GM21447 (cell line): ENCODE measurements at regions not wholly inside any gene's neighbourhood (a gene's known extent, or its start where the extent isn't known, plus 50 kb on each side); places are given as distances from the start of the nearest gene placed in this dataset.
"Not testable (repeated sequence)": the region's sequence is repeated elsewhere in the genome, so short reads cannot be mapped to it uniquely, and the experiment has no call there.

ENCODE experiments used
- ATAC-seq: cut with Tn5 transposase; IDR thresholded peaks from one replicate; pipeline ENCODE4 v1.9.1; 2021; ENCODE audit not compliant: unreplicated experiment

DNA sequence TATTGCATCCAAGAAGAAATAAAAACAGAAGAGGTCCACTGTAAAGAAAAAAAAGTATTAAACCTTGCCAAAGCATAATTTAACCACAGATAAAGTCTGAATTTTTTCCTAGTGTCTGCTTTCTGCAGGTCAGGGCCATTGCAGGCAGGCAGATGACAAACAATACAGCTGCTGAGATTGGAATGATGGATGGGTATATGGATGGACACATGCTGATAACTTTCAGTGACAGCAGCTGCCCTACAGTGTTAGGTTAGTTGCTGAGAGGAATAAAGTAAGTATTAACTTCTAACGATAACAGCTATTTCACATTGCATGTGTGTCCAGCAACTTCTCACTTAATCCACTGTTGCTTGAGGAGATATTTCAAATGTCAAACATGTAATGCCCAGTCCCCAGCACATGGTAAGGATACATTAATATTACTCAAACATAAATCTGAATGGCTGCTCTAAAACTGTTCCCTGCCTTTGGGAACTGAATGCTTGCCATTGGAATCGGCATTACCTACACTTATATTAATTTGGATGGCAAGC is 515.3 kb downstream of the RMST start:
- ATAC-seq: no peak

DNA sequence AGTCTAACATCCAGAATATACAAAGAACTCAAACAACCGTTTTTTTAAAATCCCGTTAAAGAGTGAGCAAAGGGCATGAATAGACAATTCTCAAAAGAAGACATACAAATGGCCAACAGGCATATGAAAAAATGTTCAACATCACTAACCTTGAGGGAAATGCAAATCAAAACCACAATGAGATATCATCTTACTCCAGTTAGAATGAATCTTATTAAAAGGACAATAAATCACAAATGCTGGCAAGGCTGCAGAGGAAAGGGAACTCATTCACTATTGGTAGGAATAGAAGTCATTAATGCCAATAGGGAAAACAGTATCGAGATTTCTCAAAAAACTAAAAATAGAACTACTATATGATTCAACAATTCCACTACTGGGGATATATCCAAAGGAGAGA is 520.1 kb downstream of the RMST start:
- no peak for ATAC-seq

DNA sequence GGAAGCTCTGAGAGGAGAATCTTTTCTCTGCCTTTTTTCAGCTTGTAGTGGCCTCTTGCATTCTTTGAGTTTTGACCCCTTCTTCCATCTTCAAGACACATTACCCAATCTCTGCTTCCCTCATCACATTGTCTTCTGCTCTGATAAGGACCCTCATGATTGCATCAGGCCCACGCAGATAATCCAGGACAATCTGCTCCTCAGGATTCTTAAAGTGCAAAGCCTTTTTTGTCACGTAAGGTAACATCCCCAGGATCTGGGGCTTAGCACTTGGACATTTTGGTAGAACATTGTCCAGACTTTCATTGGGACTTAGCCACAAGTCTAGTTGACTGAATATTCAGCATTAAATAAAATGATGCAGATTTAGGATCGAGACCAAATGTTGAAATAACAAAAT is 521.2 kb downstream of the RMST start:
- ATAC-seq: no peak

DNA sequence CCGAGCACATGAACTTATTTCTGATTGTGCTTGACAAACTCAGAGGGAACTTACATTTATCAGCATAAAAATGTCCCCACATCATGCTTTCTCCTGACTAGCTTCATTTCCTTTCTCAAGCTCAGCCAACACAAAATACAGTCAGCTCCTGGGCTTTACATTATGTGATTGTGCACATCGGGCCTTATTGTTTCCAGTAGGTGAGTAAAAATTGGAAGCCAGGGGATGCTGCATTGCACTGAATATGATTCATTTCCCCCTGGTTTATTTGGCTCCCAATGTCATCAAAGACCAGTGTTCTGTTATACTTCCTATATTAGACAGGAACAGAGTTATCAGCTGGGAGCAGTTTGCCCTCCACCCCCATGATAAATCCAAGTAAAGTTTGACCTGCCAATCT is 521.8 kb downstream of the RMST start:
- ATAC-seq: no peak

DNA sequence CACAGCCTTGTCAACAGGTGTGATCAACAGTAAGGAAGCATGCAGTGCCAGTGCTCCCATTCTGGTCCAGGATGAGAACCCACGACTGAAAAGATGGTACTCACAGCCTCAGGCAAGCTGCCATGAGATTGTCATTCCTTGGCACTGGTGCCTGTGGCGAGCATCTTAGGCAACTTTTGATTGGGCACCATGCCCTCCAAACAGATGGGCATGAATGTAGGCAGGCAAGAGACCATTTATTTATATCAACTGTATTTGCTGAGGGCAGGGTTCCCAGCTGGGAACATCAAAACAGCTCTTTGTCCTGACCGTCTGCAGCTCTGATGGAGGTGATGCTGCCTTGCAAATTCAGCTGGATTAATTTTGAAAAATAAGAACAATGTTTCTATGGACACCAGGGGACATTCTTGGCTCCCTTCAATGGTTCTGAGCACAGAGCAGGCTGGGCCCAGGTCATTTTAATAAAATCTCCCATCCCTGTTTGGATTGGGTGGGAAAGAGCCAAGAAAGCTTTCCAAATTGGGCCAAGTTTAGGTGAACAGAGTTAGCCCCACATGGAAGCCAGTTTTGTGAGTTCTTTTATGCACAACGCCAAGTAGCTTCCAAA is 522.5 kb downstream of the RMST start:
- ATAC-seq: no peak

DNA sequence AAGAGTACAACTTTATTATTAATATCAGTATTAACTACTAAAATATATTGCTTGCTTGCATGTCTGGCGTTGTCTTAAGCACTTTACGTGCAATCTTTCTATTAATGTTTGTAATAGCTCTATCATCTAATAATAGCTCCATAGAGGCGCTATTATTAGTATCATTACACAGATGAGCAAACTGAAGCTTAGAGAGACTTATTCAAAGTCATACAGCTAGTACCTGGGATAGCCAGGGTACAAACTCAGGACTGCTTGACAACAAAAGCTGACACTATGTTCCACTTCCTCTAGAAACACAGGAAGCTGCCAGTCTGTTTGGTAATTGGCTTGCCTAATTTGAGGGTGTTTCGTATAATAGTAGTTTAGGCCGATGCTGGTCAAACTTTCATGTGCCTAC is 523.2 kb downstream of the RMST start:
- no peak for ATAC-seq

DNA sequence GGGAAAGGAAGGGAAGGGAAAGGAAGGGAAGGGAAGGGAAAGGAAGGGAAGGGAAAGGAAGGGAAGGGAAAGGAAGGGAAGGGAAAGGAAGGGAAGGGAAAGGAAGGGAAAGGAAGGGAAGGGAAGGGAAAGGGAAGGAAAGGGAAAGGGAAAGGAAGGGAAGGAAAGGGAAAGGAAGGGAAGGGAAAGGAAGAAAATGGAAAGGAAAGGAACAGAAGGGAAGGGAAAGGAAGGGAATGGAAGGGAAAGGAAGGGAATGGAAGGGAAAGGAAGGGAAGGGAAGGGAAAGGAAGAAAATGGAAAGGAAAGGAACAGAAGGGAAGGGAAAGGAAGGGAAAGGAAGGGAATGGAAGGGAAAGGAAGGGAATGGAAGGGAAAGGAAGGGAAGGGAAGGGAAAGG is 526.0 kb downstream of the RMST start:
- ATAC-seq: not testable (repeated sequence)

DNA sequence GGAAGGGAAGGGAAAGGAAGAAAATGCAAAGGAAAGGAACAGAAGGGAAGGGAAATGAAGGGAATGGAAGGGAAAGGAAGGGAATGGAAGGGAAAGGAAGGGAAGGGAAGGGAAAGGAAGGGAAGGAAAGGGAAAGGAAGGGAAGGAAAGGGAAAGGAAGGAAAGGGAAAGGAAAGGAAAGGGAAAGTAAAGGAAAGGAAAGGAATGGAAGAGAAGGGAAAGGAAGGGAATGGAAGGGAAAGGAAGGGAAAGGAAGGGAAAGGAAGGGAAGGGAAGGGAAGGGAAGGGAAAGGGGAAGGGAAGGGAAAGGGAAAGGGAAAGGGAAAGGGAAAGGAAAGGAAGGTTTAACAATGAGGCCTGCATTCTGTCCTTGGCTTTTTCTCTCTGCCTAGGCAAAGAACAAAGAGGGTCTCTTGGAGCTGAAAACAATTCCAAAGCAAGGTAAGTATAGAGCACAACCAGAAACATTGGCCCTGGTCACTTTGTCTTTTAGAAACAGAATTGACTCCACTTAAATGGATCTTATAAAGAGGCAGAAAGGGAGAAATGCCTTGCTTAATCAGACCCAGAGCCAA is 525.9 kb upstream of the TMPO start:
- no peak for ATAC-seq

DNA sequence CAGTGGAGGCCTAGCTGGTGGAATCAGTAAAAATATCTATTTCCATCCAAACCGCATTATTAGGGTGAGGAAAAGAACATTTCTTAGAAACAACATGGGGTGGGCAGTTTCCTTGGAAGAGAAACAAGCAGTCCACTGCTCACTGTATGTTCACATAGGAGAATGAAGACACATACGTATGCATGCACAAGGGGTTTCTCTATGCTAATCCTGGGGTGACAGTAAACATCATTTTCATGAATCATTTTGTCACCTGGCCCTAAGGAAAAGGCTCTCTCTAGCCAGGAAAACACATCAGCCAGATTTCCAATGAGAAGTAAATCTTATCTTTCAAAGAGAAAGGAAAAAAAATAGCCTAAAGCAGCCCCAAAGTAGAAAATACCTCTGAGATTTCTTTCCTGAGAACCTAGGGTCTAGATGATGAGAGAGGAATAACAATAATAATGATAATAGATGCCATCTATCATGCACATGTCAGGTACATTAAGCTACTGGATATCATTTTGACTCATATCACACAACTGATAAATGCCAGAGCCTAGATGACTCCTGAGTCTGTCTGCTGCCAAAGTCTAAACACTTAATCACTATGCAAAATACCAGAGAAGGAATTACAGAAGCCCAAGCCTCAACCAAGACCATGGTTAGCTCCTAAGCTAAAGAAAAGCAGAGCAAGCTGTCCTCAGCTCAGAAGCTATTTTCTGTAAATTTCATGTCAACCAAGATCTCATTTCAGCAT is 520.5 kb upstream of the TMPO start:
- ATAC-seq: no peak

DNA sequence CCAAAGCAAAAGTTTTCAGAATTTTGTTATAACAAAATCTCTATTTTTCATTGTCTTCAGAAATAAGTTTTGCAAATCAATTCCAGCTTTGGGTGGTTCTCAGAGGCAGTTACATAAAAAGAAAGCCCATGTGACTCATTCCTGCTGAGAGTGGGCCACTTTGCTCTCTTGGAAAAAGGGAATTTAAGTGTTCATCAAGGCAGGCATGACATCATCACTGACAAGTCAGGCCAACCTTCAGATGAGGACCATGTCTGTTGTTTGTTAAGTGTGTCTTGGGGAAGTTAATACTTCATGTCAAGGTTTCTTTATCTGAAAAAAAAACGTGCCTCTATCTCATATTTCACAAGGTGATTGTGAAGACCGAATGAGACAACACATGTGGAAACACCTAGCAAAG is 519.8 kb upstream of the TMPO start:
- no peak for ATAC-seq

DNA sequence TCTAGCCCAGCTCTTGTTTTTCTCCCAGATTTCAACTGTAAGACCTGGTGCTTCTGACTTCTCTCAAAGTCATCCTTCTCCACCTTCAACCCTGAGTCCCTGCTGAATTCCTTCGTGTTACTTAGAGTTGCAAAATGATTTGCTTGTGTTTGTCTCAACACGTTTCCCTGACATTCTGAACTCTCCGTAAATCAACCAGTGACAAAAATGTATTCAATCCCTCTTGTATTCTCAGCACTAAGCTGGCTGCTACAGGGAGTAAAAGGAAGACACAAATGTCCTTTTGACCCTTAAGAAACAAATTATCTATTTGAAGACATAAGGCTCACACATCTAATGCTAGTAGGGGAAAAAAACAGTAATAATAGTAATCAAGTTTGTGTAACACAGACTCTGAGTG is 514.0 kb upstream of the TMPO start:
- no peak for ATAC-seq

DNA sequence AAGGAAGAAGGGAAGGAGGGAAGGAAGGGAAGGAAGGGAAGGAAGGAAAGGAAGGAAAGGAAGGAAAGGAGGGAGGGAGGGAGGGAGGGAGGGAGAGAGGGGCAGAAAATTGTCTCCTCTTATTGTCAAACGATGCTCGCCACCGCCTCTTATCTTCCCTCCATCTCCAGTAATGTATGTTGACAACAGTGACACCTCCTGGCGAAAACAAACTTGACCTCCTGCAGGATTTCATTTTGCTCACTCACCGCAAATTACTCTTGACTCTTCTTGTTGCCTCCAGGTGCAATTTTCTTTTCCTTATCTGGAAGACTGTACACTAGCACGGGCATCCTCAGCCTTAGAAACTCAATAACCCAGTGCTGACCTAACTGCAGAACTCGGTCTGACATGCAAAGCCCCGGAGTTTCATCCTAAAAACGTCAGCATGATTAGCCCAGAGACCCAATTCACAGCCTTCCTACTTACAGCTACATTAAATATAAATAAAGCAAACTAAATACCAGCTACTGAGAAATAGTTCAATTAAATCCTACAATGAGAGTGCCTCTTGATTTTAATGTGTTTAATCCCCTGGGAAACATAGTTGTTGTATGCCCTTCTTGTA is 512.4 kb upstream of the TMPO start:
- no peak for ATAC-seq

DNA sequence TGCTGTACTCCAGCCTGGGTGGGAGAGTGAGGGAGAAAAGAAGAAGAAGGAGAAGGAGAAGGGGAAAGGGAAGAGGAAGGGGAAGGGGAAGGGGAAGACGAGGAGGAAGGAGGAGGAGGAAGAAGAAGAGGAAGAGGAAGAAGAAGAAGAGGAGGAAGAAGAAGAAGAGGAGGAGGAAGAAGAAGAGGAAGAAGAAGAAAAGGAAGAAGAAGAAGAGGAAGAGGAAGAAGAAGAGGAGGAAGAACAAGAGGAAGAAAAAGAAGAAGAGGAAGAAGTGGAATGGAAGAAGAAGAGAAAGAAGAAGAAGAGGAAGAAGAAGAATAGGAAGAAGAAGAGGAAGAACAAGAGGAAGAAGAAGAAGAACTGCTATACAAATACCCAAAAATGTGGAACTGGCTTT is 507.4 kb upstream of the TMPO start:
- no peak for ATAC-seq

DNA sequence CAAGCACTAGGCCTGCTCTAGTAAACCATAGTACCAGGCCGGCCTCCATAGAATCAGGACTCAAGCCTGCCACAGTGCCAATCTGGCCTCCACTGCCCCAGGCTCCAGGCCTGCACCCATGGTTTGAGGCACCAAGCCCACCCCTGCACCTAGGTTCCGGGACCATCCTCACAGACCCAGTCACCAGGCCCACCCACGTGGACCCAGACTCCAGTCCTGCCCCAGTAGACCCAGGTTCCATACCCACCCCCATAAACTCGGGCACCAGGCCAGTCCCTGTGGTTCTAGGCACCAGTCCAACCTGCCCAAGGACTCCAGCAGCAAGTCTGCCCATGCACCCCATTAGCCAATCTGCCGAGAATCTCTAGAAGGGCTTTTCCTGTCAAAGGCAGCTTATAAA is 501.8 kb upstream of the TMPO start:
- ATAC-seq: no peak

DNA sequence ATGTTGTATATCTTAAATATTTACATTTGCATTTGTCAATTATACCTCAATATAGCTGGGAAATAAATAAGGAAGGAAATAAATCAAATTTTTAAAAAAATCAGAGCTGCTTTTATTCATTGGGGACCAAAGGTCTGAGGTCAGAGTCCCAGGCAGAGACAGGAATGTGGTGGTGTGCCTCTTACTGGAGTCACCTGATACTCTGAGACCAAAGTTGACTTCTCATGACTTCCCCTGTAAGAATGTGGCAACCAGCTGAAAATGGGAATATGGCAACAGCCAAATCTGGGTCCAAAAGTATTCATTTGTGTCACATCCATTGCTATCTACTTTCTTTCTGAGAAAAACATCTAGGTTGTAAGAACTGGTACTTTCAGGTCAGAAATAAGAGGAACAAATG is 496.6 kb upstream of the TMPO start:
- no peak for ATAC-seq

DNA sequence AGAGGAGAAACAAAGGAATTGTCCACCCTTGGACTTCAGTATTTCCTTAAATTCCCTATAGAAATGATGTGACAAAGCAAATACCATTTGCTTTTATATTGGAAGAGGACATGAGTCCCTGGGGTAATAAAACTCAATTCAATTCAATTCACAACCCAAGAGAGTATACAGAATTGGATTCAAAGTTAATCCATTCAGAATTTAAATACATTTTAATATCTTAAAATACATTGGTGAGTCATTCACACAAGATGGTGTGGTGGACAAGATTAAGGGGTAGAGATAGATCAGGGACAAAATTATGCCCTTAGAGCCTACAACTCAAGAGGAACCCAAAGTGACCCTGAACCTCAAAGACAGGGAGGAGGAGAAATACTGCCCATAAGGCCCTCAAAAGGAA is 495.0 kb upstream of the TMPO start:
- no peak for ATAC-seq

DNA sequence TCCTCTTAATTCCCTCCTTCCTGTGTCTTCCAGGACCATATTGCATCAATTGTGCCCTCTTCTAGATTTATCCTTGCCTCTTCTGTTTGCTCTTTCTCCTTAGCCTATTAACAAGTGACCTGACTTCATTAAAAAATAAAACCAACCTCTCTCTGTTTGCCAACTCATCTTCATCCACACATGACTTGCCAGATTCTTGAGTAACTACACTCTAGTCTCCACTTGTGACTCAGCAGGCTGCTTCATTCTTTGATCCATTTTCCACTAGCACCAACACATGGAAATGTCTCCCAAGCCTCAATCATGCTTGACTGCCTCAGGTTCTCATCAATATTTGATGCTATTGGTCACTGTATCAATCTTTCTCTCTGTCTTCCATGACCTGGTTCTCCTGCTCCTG is 492.4 kb upstream of the TMPO start:
- ATAC-seq: no peak

DNA sequence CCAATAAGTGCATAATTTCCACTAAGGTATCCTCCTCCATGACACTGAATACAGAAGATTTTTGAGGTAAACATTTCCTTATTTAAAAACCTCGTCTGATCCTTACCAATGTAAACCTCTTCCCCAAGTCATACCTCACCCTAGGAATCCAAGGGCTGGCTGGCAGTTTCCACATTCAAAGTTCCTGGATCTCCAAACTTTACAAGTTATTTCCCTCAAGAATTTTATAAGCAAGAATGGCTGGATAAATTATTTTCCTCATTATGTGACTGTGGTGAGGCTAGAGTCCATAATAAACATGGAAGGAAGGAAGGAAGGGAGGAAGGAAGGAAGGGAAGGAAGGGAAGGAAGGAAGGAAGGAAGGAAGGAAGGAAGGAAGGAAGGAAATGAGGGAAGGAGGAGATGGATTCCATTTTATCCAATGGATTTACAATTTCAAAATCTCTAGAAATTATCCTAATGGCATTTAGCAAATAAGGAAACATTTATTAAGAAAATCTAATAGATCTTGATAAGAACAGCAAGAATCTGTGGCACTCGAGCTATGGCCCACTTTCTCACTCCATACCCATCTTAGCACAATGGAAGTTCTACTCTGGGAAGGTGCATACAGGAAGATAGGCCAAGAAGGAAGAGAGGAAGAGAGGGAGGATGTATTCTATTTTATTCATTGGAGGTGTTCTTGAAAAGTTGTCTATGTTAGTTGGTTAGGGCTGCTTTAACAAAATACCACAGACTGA is 477.8 kb upstream of the TMPO start:
- ATAC-seq: no peak

DNA sequence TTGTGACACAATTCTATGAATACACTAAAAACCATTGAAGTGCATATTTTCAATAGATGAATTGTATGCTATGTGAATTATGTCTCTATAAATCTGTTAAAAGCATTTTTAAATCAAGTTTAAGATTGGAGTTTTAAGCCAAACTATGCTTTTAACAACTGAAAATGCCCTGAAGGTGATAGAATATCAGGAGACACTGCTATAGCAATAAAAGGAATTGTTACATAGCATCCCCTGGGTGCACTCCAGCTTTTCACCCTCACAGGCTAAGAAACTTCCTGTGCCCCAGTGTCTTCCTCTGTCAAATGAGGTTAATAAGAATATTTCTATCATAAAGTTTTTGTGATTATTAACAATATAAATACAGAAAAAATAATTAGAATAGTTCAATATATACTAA is 472.7 kb upstream of the TMPO start:
- ATAC-seq: no peak

DNA sequence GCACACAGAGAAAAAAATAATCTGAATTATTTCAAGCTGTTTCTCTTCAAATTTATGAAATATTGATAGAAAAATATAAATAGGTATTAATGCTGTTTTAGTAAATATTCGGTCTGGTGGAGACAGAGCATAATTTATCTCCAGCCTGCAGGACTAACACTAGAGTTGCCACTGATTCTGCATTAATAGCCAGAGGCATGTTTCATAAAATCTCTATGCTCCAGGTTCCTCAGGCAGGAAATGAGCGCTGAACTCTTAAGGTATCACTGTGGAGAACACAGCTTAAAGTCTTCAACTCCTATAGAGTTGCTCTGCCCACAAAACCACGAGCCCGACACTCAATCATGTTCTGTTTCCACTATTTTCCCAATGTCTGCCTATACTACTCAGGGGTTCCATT is 470.0 kb upstream of the TMPO start:
- ATAC-seq: no peak

DNA sequence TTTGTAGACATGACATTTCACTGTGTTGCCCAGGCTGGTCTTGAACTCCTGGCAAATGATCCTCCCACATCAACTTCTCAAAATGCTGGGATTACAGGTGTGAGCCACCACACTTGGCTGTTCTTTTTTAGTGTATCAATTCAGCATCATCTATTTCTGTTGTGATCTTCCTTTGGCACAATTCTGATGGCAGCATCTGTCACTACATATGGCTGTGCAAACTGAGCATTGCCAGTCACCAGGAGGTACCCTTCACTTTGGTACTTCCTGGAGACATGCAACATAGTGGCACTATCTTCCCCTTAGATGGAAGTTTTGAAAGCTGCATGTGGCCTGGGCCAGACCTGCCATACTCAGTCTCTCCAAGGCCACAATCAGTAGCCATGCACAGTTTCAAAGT is 467.1 kb upstream of the TMPO start:
- no peak for ATAC-seq
